M059J (cell line): ENCODE measurements at regions not wholly inside any gene's neighbourhood (a gene's known extent, or its start where the extent isn't known, plus 50 kb on each side); places are given as distances from the start of the nearest gene placed in this dataset.
A peak's percentile ranks its signal among the peaks of the same experiment; 100 is the strongest.

Source experiments
- DNase-seq: peaks from one replicate; pipeline ENCODE4 v3.0.0-alpha.2; 2012; ENCODE audit warnings: low read depth

DNA sequence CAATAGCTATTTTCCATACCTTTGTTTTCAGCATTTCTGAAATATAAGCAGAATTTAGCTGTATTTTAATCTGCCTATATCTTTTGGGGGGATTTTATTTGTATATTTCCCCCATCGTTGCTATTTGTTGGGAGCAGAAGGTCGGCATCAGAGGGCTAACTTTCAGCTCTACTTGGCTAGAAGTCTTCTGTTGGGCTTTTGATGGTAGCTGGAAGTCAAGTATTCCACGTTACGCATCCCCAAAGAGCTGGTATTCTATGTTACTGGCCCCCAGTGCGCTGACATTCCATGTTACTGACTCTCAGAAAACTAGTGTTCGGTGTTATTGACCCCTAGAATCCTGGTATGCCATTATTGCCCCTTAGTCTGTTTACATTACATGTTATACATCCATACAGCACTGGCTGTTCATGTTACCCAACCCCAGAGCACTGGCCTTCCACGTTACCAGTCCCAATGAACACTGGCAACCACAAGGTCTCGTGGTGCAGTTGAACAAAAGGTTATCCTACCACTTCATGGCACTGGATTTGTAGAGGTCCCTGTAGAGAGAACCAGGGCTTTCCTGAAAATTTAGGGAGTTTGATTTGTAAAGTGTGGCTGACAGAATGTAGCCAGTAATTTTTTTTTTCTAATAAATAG lies 278.1 kb upstream of the CD180 start:
- no peak for DNase-seq

DNA sequence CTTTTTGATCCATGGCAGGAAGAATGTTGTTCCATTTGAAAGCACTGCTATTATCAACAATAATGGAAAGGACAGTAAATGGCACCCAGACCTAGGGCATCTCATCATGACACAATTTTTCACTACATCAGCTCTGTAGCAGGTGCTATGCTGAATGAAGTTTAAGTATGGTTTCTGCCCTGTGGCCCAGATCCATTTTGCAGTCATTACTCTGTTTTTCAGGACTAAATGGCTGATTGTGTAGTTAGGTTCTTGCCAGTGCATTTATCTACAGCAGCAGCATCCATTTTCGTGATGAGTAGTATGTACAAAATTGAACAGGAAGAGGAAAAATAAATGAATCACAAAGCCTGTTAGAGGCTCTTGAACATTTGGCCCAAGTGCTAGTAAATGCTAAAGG lies 270.5 kb upstream of the CD180 start:
- DNase-seq: no peak

DNA sequence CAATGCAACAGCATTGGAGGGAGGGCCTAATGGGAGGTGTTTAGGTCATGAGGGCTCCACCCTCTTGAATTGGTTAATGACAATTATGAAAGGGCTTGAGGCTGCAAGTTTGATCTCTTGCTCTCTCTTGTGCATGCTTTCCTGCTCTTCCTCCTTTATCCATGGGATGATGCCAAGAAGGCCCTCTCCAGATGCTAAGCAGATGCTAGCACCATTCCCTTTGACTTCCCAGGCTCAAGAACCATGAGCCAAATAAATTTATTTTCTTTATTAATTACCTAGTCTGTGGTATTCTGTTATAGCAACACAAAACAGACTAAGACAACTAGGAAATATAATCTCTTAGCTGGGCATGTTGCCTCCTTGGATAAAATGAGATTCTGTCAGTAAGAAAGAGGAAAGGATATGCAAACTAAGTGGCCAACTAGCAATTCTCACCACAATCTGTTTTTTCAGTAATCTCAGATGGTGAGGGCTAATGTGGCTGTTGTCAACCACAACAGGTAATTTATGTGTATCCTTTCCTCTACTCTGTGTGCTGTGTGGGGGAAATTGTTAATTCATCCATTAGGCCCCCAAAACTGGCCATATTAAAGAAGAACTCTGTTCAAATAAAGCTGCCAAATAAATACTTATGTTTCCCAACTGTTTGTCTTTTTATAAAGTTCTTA lies 269.1 kb upstream of the CD180 start:
- no peak for DNase-seq

GRCh38 chr5:67462147-67462546 lies 265.5 kb upstream of the CD180 start:
- DNase-seq: no peak

GRCh38 chr5:67459253-67459652 lies 262.7 kb upstream of the CD180 start:
- no peak for DNase-seq

DNA sequence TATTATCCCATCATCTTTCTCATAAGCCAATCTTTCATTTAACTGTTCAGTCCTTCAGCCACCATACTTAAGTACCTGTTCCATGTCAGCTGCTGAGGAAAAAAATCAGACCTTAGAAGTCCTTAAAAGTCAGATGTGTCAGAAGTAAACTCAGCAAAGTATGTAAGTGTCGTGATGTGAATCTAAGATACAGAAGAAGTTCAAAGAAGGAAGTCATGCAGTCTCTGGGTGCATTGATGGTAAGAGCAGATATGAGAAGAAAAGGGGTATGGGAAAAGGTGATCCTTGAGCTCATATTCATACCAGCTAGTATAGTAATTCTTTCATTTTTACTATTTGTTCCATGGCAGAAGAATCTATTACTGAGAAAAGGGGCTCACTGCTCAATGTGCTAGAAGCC lies 259.4 kb upstream of the CD180 start:
- no peak for DNase-seq

DNA sequence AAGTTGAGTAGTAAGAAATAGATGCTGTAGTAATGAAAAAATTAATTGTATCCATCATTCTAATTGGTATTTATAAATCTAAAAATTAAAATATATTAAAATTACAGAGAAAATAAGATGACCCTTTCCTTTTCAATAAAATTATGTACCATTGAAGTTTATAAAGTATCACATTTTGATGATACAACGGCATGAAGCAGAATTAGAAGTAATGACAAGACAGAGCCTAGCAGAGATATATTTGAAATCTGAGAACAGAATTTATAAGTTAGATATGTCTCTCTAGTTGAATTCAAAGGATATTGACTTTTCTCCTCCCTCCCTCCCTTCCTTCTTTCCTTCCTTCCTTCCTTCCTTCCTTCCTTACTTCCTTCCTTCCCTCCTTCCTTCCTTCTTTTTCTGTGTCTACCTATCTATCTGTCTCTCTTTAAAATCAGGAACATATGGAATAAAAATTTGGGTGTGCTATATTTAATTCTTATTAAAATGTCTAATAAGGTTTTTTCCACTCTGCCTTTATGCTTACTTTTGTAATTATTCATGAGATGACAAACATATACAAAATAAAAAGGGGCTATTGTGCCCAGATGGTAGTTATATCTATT lies 258.5 kb upstream of the CD180 start:
- DNase-seq: no peak

- peak; percentile 24 for DNase-seq
Observed at GRCh38 chr5:67453111-67453905, 256.7 kb upstream of the CD180 start.

DNA sequence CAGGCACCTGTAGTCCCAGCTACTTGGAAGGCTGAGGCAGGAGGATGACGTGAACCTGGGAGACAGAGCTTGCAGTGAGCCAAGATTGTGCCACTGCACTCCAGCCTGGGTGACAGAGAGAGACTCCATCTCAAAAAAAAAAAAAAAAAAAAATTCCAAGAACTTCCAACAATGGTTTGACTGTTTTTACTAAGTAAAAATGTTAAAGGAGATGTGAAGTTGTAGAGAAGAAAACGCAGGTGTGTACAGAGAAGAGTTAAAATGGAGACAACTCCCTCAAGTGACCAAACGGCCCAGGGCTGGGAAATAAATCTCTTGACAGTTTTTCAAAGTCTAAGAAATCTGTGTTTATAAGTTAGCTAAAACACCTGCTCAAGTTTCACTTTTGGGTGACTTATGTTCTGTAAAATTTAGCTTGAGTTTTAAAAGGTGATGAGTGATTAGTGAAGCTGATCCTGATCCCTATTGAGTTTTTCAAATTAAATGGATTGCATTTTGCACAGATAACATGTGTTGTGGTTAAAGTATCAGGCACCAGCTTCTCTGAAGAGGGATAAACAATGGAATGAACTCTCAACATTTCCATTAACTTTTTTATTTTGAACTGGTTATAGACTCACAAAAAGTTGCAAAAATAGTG lies 255.2 kb upstream of the CD180 start:
- DNase-seq: no peak

GRCh38 chr5:67447732-67448131 lies 251.1 kb upstream of the CD180 start:
- DNase-seq: no peak

- no peak for DNase-seq
Observed at GRCh38 chr5:67437905-67438845, 241.6 kb upstream of the CD180 start.

GRCh38 chr5:67435032-67435431 lies 238.4 kb upstream of the CD180 start:
- DNase-seq: no peak

GRCh38 chr5:67434466-67434865 lies 237.9 kb upstream of the CD180 start:
- DNase-seq: no peak

- no peak for DNase-seq
Observed at GRCh38 chr5:67432606-67433005, 236.0 kb upstream of the CD180 start.

DNA sequence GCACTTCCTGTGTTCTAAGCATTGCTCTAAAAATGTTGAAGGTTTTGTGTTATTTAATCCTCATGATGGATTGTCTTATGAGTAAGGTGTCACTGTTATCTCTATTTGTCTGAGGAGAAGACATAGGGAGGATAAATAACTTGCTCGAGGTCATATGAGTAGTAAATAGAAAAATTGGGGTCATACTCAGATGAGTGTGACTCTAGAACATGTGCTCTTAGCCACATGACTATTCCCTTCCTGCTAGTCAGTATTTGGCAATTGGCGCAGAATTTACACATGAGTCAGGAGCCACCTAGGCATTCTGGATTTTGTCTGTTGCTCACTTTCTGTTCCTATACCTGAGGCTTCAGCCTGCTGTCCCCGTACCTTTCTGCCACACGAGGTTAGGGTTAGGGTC lies 234.6 kb upstream of the CD180 start:
- no peak for DNase-seq

DNA sequence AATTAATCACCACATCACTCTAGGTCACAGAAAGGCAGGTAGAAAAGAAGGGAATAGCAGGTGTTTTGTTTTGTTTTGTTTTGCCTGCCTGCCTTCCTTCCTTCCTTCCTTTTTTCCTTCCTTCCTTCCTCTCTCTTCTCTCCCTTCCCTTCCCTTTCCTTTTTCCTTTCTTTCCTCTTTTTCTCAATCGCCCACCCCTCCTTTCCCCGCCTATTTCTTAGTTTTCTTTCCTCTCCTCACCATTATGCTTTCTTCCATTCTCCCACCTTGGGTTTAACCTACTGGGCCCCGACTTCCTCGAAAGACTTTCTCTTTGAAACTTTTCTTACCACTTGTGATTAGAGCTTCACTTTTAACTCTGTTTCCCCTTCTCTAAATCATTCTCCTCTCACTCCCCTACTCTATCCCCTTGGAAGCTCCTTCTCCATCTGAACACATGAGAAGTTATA lies 231.3 kb upstream of the CD180 start:
- no peak for DNase-seq

DNA sequence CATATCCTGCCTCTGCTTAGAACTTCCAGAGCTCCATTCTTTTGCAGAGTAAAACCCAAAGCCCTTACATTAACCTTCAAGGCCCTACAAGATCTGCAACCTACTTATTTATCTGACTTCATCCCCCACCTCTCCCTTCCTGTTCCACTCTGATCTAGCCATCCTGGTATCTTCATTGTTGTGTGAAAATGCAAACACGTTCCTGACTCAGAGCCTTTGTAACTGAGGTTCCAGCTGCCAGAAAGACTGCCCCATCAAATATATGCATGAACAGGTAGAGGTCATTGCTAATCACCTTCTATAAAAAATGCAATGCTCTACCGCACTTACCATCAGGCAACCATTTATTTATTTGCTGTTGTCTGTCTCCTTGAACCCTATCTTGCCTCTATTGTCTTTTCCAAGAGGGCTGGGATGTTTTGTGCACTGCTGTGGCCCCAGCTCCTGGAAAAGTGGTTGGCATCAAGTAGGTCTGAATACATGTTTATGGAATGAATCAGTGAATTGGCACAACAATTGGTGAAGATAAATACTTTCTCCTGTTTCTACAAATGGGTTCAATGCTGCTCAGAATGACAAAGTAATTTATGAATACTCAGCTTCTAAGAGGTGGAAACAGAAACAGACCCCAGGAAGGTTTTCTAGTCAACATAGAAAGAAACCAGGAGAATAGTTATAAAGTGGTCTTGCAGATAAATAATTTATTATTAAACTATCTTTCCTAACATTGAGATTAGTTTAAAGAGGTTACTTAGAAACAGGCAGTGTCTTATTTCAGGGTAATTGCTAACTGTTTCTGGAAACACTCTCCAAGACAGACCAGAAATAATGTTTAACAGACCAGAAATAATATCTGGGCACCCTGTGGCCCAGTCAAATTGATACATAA lies 230.6 kb upstream of the CD180 start:
- DNase-seq: peak; percentile 25

DNA sequence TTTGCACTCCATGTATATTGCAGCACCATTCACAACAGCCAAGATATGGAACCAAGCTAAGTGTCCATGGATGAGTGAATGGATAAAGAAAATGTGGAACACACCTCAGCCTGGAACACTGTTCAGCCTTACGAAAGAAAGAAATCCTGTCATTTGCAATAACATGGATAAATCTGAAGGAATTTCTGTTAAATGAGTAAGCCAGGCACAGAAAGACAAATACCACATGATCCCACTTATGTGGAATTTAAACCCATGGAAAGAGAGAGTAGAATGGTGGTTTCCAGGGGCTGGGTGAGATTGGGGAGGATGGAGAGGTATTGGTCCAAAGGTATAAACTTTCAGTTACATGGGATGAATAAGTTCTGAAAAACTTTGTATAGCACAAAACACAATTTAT lies 228.9 kb upstream of the CD180 start:
- DNase-seq: no peak

GRCh38 chr5:67417839-67418238 lies 221.2 kb upstream of the CD180 start:
- no peak for DNase-seq

DNA sequence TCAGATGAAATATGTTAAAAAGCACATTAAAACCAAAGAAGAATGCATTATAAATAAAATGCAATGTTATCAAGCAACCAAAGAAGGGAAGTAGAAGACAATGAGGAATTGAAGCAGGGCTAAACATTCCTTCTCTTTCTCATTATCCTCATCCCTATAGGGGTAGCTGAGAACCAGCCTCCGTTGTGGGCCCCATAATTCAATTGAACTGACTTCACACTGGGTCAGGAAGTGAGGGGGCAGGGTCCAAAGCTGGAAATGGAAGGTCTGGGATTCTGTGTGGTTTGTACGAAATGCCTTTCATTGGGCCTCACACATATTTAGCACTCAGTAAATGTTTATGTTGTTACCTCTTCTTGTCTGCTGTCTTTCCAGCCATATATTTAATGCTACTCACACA lies 220.4 kb upstream of the CD180 start:
- no peak for DNase-seq
